H9 (cell line): ENCODE measurements at regions not wholly inside any gene's neighbourhood (a gene's known extent, or its start where the extent isn't known, plus 50 kb on each side); places are given as distances from the start of the nearest gene placed in this dataset.

Source experiments
- DNase-seq: peaks from one replicate; pipeline ENCODE4 v3.0.0-alpha.2; 2017
- H2AFZ ChIP-seq: one replicate; pipeline ENCODE4 v1.6.1; 2013; ENCODE audit warnings: mild to moderate bottlenecking, low read length, control low read depth, moderate library complexity
- H2AK5ac ChIP-seq: 2 replicates; pipeline ENCODE4 v1.6.1; 2013; ENCODE audit warnings: low read length, control low read depth, mixed read lengths; ENCODE audit not compliant: insufficient read length
- H2BK120ac ChIP-seq: one replicate; pipeline ENCODE4 v1.6.1; 2013; ENCODE audit warnings: low read depth, mild to moderate bottlenecking, low read length, control low read depth, inconsistent platforms; ENCODE audit not compliant: poor library complexity, severe bottlenecking
- H2BK12ac ChIP-seq: 2 replicates; pipeline ENCODE4 v1.6.1; 2013; ENCODE audit warnings: low read length, control low read depth, mixed read lengths, low read depth; ENCODE audit not compliant: insufficient read length
- H2BK15ac ChIP-seq: 2 replicates; pipeline ENCODE4 v1.6.1; 2013; ENCODE audit warnings: low read depth, low read length, control low read depth
- H2BK20ac ChIP-seq: one replicate; pipeline ENCODE4 v1.6.1; 2013; ENCODE audit warnings: low read depth, mild to moderate bottlenecking, low read length, control low read depth, inconsistent platforms; ENCODE audit not compliant: poor library complexity, severe bottlenecking
- H2BK5ac ChIP-seq: 2 replicates; pipeline ENCODE4 v1.6.1; 2013; ENCODE audit warnings: low read length, control low read depth, mixed read lengths; ENCODE audit not compliant: insufficient read length
- H3K14ac ChIP-seq: 2 replicates; pipeline ENCODE4 v1.6.1; 2013; ENCODE audit warnings: low read length, control low read depth; ENCODE audit not compliant: insufficient read depth
- H3K18ac ChIP-seq: 2 replicates; pipeline ENCODE4 v1.6.1; 2013; ENCODE audit warnings: low read depth, mild to moderate bottlenecking, mixed read lengths, low read length, control low read depth; ENCODE audit not compliant: insufficient read length
- H3K23ac ChIP-seq: 2 replicates; pipeline ENCODE4 v1.6.1; 2013; ENCODE audit warnings: low read length, control low read depth, mixed read lengths, low read depth; ENCODE audit not compliant: insufficient read length
- H3K23me2 ChIP-seq: 2 replicates; pipeline ENCODE4 v1.6.1; 2013; ENCODE audit warnings: low read depth, mild to moderate bottlenecking, mixed read lengths, low read length, control low read depth; ENCODE audit not compliant: insufficient read length, poor library complexity, severe bottlenecking
- H3K27ac ChIP-seq: 2 replicates; pipeline ENCODE4 v1.5.1; 2013; ENCODE audit warnings: low read length, control low read depth, mixed read lengths, low read depth; ENCODE audit not compliant: insufficient read length
- H3K27me3 ChIP-seq: 2 replicates; pipeline ENCODE4 v1.6.1; 2013; ENCODE audit warnings: low read length, control low read depth, inconsistent platforms; ENCODE audit not compliant: insufficient read depth
- H3K4ac ChIP-seq: 2 replicates; pipeline ENCODE4 v1.6.1; 2013; ENCODE audit warnings: low read depth, mild to moderate bottlenecking, control low read depth, inconsistent platforms, low read length, moderate library complexity
- H3K4me1 ChIP-seq: 2 replicates; pipeline ENCODE4 v1.6.1; 2013; ENCODE audit warnings: low read length, control low read depth, inconsistent platforms; ENCODE audit not compliant: insufficient read depth
- H3K4me2 ChIP-seq: 2 replicates; pipeline ENCODE4 v1.6.1; 2013; ENCODE audit warnings: low read length, control low read depth, mixed read lengths; ENCODE audit not compliant: insufficient read length, insufficient read depth
- H3K56ac ChIP-seq: 2 replicates; pipeline ENCODE4 v1.6.1; 2013; ENCODE audit warnings: low read depth, mild to moderate bottlenecking, mixed read lengths, low read length, control low read depth; ENCODE audit not compliant: insufficient read length
- H3K79me1 ChIP-seq: 2 replicates; pipeline ENCODE4 v1.6.1; 2013; ENCODE audit warnings: low read depth, mild to moderate bottlenecking, moderate library complexity, low read length, control low read depth, inconsistent platforms; ENCODE audit not compliant: insufficient read depth, poor library complexity, severe bottlenecking
- H3K79me2 ChIP-seq: 2 replicates; pipeline ENCODE4 v1.6.1; 2013; ENCODE audit warnings: low read length, control low read depth, inconsistent platforms; ENCODE audit not compliant: insufficient read depth
- H3K9ac ChIP-seq: 2 replicates; pipeline ENCODE4 v1.6.1; 2013; ENCODE audit warnings: low read length, control low read depth, mixed read lengths; ENCODE audit not compliant: insufficient read length; ENCODE audit errors: extremely low read depth
- H3K9me3 ChIP-seq: one replicate; pipeline ENCODE4 v1.6.1; 2013; ENCODE audit warnings: low read depth, low read length, inconsistent platforms; ENCODE audit not compliant: control insufficient read depth
- H3T11ph ChIP-seq: one replicate; pipeline ENCODE4 v1.6.1; 2013; ENCODE audit warnings: mild to moderate bottlenecking, low read length, control low read depth, inconsistent platforms
- H4K20me1 ChIP-seq: one replicate; pipeline ENCODE4 v1.6.1; 2013; ENCODE audit not compliant: control insufficient read depth, insufficient read length, insufficient read depth
- H4K5ac ChIP-seq: 2 replicates; pipeline ENCODE4 v1.6.1; 2013; ENCODE audit warnings: low read depth, mild to moderate bottlenecking, mixed read lengths, low read length, control low read depth; ENCODE audit not compliant: insufficient read length
- H4K8ac ChIP-seq: replicated peaks from 2 replicates; pipeline ENCODE4 v1.6.1; 2013; ENCODE audit warnings: low read length, control low read depth, mixed read lengths, low read depth; ENCODE audit not compliant: insufficient read length
- H4K91ac ChIP-seq: 2 replicates; pipeline ENCODE4 v1.6.1; 2013; ENCODE audit warnings: low read depth, mild to moderate bottlenecking, moderate library complexity, mixed read lengths, low read length, control low read depth; ENCODE audit not compliant: insufficient read length
- H3K27ac Mint-ChIP-seq, 3 experiments: 2 replicates in 2 of 3; 3 replicates in 1 of 3; pipeline ENCODE4 v1.8.0; 2020 to 2021; ENCODE audit warnings: mixed read lengths in 3 of 3, mild to moderate bottlenecking in 1 of 3, moderate library complexity in 1 of 3
- H3K27me3 Mint-ChIP-seq: 2 replicates; pipeline ENCODE4 v1.8.0; 2021; ENCODE audit warnings: low read depth, mild to moderate bottlenecking, moderate library complexity, mixed read lengths
- H3K36me3 Mint-ChIP-seq, 3 experiments: 2 replicates in 2 of 3; 3 replicates in 1 of 3; pipeline ENCODE4 v1.8.0; 2020 to 2021; ENCODE audit warnings: low read depth in 3 of 3, mixed read lengths in 3 of 3; ENCODE audit not compliant: insufficient read depth in 1 of 3
- H3K4me1 Mint-ChIP-seq, 2 experiments: 2 replicates each; pipeline ENCODE4 v1.8.0; 2020; ENCODE audit warnings: mixed read lengths in 2 of 2
- H3K4me3 Mint-ChIP-seq, 2 experiments: 2 replicates in 1 of 2; 3 replicates in 1 of 2; pipeline ENCODE4 v1.8.0; 2020 to 2021; ENCODE audit warnings: mild to moderate bottlenecking in 2 of 2, mixed read lengths in 2 of 2, moderate library complexity in 1 of 2
- H3K9me3 Mint-ChIP-seq, 2 experiments: 2 replicates in 1 of 2; 3 replicates in 1 of 2; pipeline ENCODE4 v1.8.0; 2020; ENCODE audit warnings: mild to moderate bottlenecking in 2 of 2, mixed read lengths in 2 of 2, moderate library complexity in 1 of 2
- WGBS: extraction: QIAGEN DNeasy Blood & Tissue Kit; methylation state at CpG from one replicate; pipeline ENCODE4 v1.1.7; 2013; ENCODE audit warnings: missing lambda C conversion rate, low lambda C conversion rate, mixed read lengths; ENCODE audit not compliant: insufficient read length; ENCODE audit errors: extremely low coverage; 5-methylcytosine and 5-hydroxymethylcytosine counted together
- TF ChIP-seq, protein P1 (sequence below): fragments of 200-600 bp; sonication (generic); conservative IDR thresholded peaks from 3 replicates; pipeline ENCODE4 v1.8.0; 2021; ENCODE audit warnings: antibody characterized with exemption, mild to moderate bottlenecking

DNA sequence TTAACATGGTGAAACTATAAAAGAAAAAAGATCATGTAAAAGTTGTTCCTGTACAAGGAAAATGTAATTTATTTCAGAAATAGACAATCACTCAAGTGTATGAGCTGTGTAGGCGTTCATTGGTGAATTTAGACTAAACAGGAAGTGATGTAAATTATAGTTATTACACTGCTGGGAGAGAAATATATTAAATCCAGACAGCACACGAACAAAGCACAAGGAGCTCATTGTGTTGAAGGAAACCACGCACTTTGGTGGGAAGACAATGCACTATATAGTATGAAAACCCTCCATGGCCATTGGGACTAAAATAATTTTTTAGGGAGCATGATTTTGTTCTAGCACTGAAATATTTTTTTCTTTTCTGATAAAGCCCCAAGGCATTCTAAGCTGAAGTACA is 450.5 kb downstream of the KLF12 start:
- no peak overlapping the region for H2AK5ac ChIP-seq
- H3K27ac Mint-ChIP-seq, result no peak overlapping the region; a peak in 1 of 7 replicates
- no peaks in the 10 kb centered on the region for H3K36me3 Mint-ChIP-seq
- H2BK12ac ChIP-seq, result no peak overlapping the region
- no peak overlapping the region for H3K14ac ChIP-seq
- no peak overlapping the region for H4K91ac ChIP-seq
- no peak overlapping the region for H3K27ac ChIP-seq
- H3K4me2 ChIP-seq, result no peak overlapping the region
- no peak overlapping the region for H3K4ac ChIP-seq
- H3K4me1 ChIP-seq, result no peaks in the 10 kb centered on the region
- H3K9me3 Mint-ChIP-seq, result no peaks in the 10 kb centered on the region
- TF ChIP-seq, protein P1, sequence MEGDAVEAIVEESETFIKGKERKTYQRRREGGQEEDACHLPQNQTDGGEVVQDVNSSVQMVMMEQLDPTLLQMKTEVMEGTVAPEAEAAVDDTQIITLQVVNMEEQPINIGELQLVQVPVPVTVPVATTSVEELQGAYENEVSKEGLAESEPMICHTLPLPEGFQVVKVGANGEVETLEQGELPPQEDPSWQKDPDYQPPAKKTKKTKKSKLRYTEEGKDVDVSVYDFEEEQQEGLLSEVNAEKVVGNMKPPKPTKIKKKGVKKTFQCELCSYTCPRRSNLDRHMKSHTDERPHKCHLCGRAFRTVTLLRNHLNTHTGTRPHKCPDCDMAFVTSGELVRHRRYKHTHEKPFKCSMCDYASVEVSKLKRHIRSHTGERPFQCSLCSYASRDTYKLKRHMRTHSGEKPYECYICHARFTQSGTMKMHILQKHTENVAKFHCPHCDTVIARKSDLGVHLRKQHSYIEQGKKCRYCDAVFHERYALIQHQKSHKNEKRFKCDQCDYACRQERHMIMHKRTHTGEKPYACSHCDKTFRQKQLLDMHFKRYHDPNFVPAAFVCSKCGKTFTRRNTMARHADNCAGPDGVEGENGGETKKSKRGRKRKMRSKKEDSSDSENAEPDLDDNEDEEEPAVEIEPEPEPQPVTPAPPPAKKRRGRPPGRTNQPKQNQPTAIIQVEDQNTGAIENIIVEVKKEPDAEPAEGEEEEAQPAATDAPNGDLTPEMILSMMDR, result no peak
- no peak overlapping the region for H2BK15ac ChIP-seq
- H3K56ac ChIP-seq, result no peak overlapping the region
- H2BK120ac ChIP-seq, result no peak overlapping the region
- WGBS, result no CpG with 5 or more reads among the region's 3 CpGs
- H4K8ac ChIP-seq, result no peak overlapping the region
- peaks cover 8 to 11% of the 10 kb centered on the region in 2 experiments for H3K4me1 Mint-ChIP-seq
- H3K79me1 ChIP-seq, result no peaks in the 10 kb centered on the region
- no peaks in the 10 kb centered on the region for H3K9me3 ChIP-seq
- no peak overlapping the region for H2BK5ac ChIP-seq
- no peak overlapping the region for H2AFZ ChIP-seq
- H2BK20ac ChIP-seq, result no peak overlapping the region
- H3K23me2 ChIP-seq, result no peaks in the 10 kb centered on the region
- H3K9ac ChIP-seq, result no peak overlapping the region
- H3K27me3 Mint-ChIP-seq, result no peaks in the 10 kb centered on the region
- H4K5ac ChIP-seq, result no peak overlapping the region
- DNase-seq, result no peak
- H4K20me1 ChIP-seq, result no peaks in the 10 kb centered on the region
- no peaks in the 10 kb centered on the region for H3K79me2 ChIP-seq
- no peaks in the 10 kb centered on the region for H3K27me3 ChIP-seq
- no peak overlapping the region for H3K4me3 Mint-ChIP-seq
- no peak overlapping the region for H3T11ph ChIP-seq
- H3K23ac ChIP-seq, result no peak overlapping the region
- no peak overlapping the region for H3K18ac ChIP-seq
